IMR-90 (cell line): ENCODE measurements at regions not wholly inside any gene's neighbourhood (a gene's known extent, or its start where the extent isn't known, plus 50 kb on each side); places are given as distances from the start of the nearest gene placed in this dataset.

Experiments
- ATAC-seq: fragments of 200-7000 bp; cut with Tn5 transposase; 2 replicates; pipeline ENCODE4 v1.9.1; 2020; ENCODE audit warnings: low read depth, mild to moderate bottlenecking, moderate library complexity
- BruUV-seq: library from RNA; stranded (reverse); fragments of 400-500 nt; replicated peaks from 2 replicates; lab custom pipeline; 2021; lab: Mats Ljungman, UMichigan
- CTCF ChIA-PET: fragments of 300-600 bp; formaldehyde crosslinking; extraction: SDS; loops from one replicate; lab custom pipeline; 2021; ENCODE audit warnings: antibody characterized with exemption; lab: Yijun Ruan, JAX
- POLR2A ChIA-PET: fragments of 300-600 bp; sonication (Branson Sonifier 250); formaldehyde crosslinking; loops from one replicate; lab custom pipeline; 2022; ENCODE audit warnings: antibody characterized with exemption; ENCODE audit not compliant: unreplicated experiment; lab: Charles Lee
- DNase-seq: peaks from one replicate; pipeline ENCODE4 v3.0.0; 2013
- H2AFZ ChIP-seq: replicated peaks from 2 replicates; pipeline ENCODE3; 2013; ENCODE audit warnings: low read length, mild to moderate bottlenecking; ENCODE audit not compliant: poor library complexity
- H2AK5ac ChIP-seq: 2 replicates; pipeline ENCODE4 v1.6.1; 2013; ENCODE audit warnings: low read depth, low read length, inconsistent platforms
- H2AK9ac ChIP-seq: replicated peaks from 2 replicates; pipeline ENCODE3; 2013; ENCODE audit warnings: mild to moderate bottlenecking, low read depth, low read length, moderate library complexity; ENCODE audit not compliant: poor library complexity
- H2BK120ac ChIP-seq: 2 replicates; pipeline ENCODE4 v1.6.1; 2013; ENCODE audit warnings: low read depth, low read length, inconsistent platforms
- H2BK15ac ChIP-seq: 3 replicates; pipeline ENCODE4 v1.6.1; 2013; ENCODE audit warnings: low read depth, low read length, inconsistent platforms
- H2BK20ac ChIP-seq: 2 replicates; pipeline ENCODE4 v1.6.1; 2013; ENCODE audit warnings: low read depth, mild to moderate bottlenecking, inconsistent platforms, low read length, moderate library complexity
- H2BK5ac ChIP-seq: 2 replicates; pipeline ENCODE4 v1.6.1; 2013; ENCODE audit warnings: mild to moderate bottlenecking, low read depth, low read length, inconsistent platforms; ENCODE audit not compliant: poor library complexity, severe bottlenecking
- H3K14ac ChIP-seq: replicated peaks from 2 replicates; pipeline ENCODE4 v1.6.1; 2013; ENCODE audit warnings: low read depth, low read length, inconsistent platforms
- H3K18ac ChIP-seq: 2 replicates; pipeline ENCODE4 v1.6.1; 2013; ENCODE audit warnings: low read depth, low read length, control low read depth
- H3K23ac ChIP-seq: 2 replicates; pipeline ENCODE4 v1.6.1; 2013; ENCODE audit warnings: low read depth, low read length, inconsistent platforms
- H3K27ac ChIP-seq: 2 replicates; pipeline ENCODE4 v1.5.1; 2013; ENCODE audit warnings: mild to moderate bottlenecking, control low read depth, low read length; ENCODE audit not compliant: insufficient read depth
- H3K27me3 ChIP-seq: 2 replicates; pipeline ENCODE4 v1.6.1; 2013; ENCODE audit warnings: low read length; ENCODE audit not compliant: control insufficient read depth, insufficient read depth
- H3K36me3 ChIP-seq: 2 replicates; pipeline ENCODE4 v1.6.1; 2013; ENCODE audit warnings: low read length, mixed read lengths; ENCODE audit not compliant: control insufficient read depth, insufficient read depth
- H3K4ac ChIP-seq: 2 replicates; pipeline ENCODE4 v1.6.1; 2013; ENCODE audit warnings: low read depth, low read length, inconsistent platforms
- H3K4me1 ChIP-seq: 2 replicates; pipeline ENCODE4 v1.6.1; 2013; ENCODE audit warnings: low read length, mixed read lengths; ENCODE audit not compliant: control insufficient read depth, insufficient read depth
- H3K4me2 ChIP-seq: 2 replicates; pipeline ENCODE4 v1.6.1; 2013; ENCODE audit warnings: low read depth, mild to moderate bottlenecking, control low read depth, low read length, moderate library complexity
- H3K4me3 ChIP-seq: 2 replicates; pipeline ENCODE4 v1.5.1; 2013; ENCODE audit warnings: low read depth, mild to moderate bottlenecking, control low read depth, low read length, moderate library complexity; ENCODE audit not compliant: insufficient read depth
- H3K56ac ChIP-seq: 2 replicates; pipeline ENCODE4 v1.6.1; 2013; ENCODE audit warnings: low read length, inconsistent platforms; ENCODE audit not compliant: insufficient read depth; ENCODE audit errors: extremely low read depth
- H3K79me1 ChIP-seq, 2 experiments: 2 replicates each; pipeline ENCODE4 v1.6.1; 2013; ENCODE audit warnings: low read length in 2 of 2, inconsistent platforms in 1 of 2, low read depth in 1 of 2
- H3K9ac ChIP-seq: 2 replicates; pipeline ENCODE4 v1.6.1; 2013; ENCODE audit warnings: low read depth, low read length, control low read depth
- H3K9me1 ChIP-seq: 2 replicates; pipeline ENCODE4 v1.6.1; 2013; ENCODE audit warnings: low read length, inconsistent platforms; ENCODE audit not compliant: insufficient read depth
- H3K9me3 ChIP-seq: 2 replicates; pipeline ENCODE4 v1.6.1; 2013; ENCODE audit warnings: low read length; ENCODE audit not compliant: control insufficient read depth, insufficient read depth
- H4K20me1 ChIP-seq: 2 replicates; pipeline ENCODE4 v1.6.1; 2013; ENCODE audit warnings: low read length, inconsistent platforms; ENCODE audit not compliant: insufficient read depth
- H4K5ac ChIP-seq: 2 replicates; pipeline ENCODE4 v1.6.1; 2013; ENCODE audit warnings: mild to moderate bottlenecking, low read depth, low read length, control low read depth
- H4K8ac ChIP-seq, 2 experiments: 2 replicates each; pipeline ENCODE4 v1.6.1; 2013; ENCODE audit warnings: low read depth in 2 of 2, low read length in 2 of 2, control low read depth in 1 of 2, inconsistent platforms in 1 of 2
- H4K91ac ChIP-seq: 2 replicates; pipeline ENCODE4 v1.6.1; 2013; ENCODE audit warnings: low read depth, low read length, inconsistent platforms; ENCODE audit not compliant: insufficient read depth
- CHD1 ChIP-seq: IDR thresholded peaks from 2 replicates; pipeline ENCODE4 v1.6.1; 2012; ENCODE audit warnings: low read depth, low read length, improper control_type of control experiment
- CTCF ChIP-seq: conservative IDR thresholded peaks from 2 replicates; pipeline ENCODE4 v1.5.1; 2012; ENCODE audit warnings: mild to moderate bottlenecking, low read depth, low read length, improper control_type of control experiment
- MAFK ChIP-seq: IDR thresholded peaks from 2 replicates; pipeline ENCODE4 v1.6.1; 2012; ENCODE audit warnings: low read depth, low read length, improper control_type of control experiment
- MAZ ChIP-seq: IDR thresholded peaks from 2 replicates; pipeline ENCODE4 v1.6.1; 2012; ENCODE audit warnings: low read depth, mild to moderate bottlenecking, low read length, improper control_type of control experiment, moderate library complexity, borderline replicate concordance
- MXI1 ChIP-seq: IDR thresholded peaks from 2 replicates; pipeline ENCODE4 v1.6.1; 2012; ENCODE audit warnings: low read depth, mild to moderate bottlenecking, low read length, moderate library complexity, borderline replicate concordance
- NFE2L2 ChIP-seq: fragments of 150-350 bp; IDR thresholded peaks from 2 replicates; pipeline ENCODE4 v1.6.1; 2016; ENCODE audit warnings: low read depth, mild to moderate bottlenecking, low read length
- POLR2A ChIP-seq: IDR thresholded peaks from 2 replicates; pipeline ENCODE4 v1.6.1; 2012; ENCODE audit warnings: mild to moderate bottlenecking, low read depth, low read length
- RAD21 ChIP-seq: IDR thresholded peaks from 2 replicates; pipeline ENCODE4 v1.6.1; 2012; ENCODE audit warnings: low read length, improper control_type of control experiment
- RCOR1 ChIP-seq: IDR thresholded peaks from 2 replicates; pipeline ENCODE4 v1.6.1; 2012; ENCODE audit warnings: mild to moderate bottlenecking, low read length, improper control_type of control experiment; ENCODE audit not compliant: insufficient replicate concordance
- RFX5 ChIP-seq: IDR thresholded peaks from 2 replicates; pipeline ENCODE4 v1.8.0; 2012; ENCODE audit warnings: low read depth, mild to moderate bottlenecking, low read length, moderate library complexity
- SMC3 ChIP-seq: fragments of 150-350 bp; IDR thresholded peaks from 2 replicates; pipeline ENCODE4 v1.6.1; 2016; ENCODE audit warnings: low read depth, mild to moderate bottlenecking, antibody characterized with exemption, low read length, moderate library complexity
- WGBS, 2 experiments: methylation state at CpG; one replicate each; pipeline versions ENCODE4 v1.1.5 to v1.1.7; 2013; ENCODE audit warnings: missing lambda C conversion rate in 2 of 2; ENCODE audit not compliant: insufficient read length in 1 of 2; ENCODE audit errors: extremely low coverage in 2 of 2; 5-methylcytosine and 5-hydroxymethylcytosine counted together
- dilution Hi-C: fragments of 300-500 bp; cut with HindIII; formaldehyde crosslinking; loops from one replicate; pipeline ENCODE4 v1.14.3; 2018; ENCODE audit warnings: low sequenced_read_pairs; ENCODE audit not compliant: unreplicated experiment
- in situ Hi-C: fragments of 300-500 bp; cut with MboI; formaldehyde crosslinking; loops from 3 replicates; pipeline ENCODE4 v1.14.3; 2019; ENCODE audit warnings: low sequenced_read_pairs, inconsistent platforms, mixed read lengths
- intact Hi-C: fragments of 100-400 bp; cut with micrococcal nuclease; formaldehyde crosslinking; loops from 2 replicates; pipeline ENCODE4 v1.10.0; 2022

DNA sequence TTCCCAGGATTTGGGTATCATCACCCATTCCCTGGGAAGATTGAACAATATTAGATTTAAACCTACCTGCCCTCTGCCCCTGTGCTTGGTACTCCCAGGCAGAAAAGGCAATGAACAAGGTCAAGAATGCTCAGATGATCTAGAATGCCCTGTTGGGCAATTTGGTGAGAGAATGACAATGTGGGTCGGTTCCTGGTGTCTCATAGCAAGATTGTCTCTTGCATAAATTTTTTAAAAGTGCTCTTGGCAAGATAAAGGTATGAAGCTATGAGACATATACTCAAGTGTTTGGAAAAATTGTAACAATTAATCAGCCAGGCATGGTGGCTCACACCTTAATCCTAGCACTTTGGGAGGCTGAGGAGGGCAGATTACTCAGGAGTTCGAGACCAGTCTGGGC lies 86.0 kb upstream of the OTX2 start:
- H2BK120ac ChIP-seq, result no peak overlapping the region
- CTCF ChIA-PET, result no interaction called here
- no peak overlapping the region for H4K8ac ChIP-seq
- BruUV-seq, result no TSS peak
- no peaks in the 10 kb centered on the region for H3K79me1 ChIP-seq
- no peaks in the 10 kb centered on the region for H3K4me1 ChIP-seq
- no peaks in the 10 kb centered on the region for H3K9me3 ChIP-seq
- POLR2A ChIA-PET, result no interaction called here
- dilution Hi-C loops, result no loop called here
- ATAC-seq, result no peak
- no peak overlapping the region for H3K27ac ChIP-seq
- H3K23ac ChIP-seq, result no peak overlapping the region
- no peak overlapping the region for H2AK9ac ChIP-seq
- H4K20me1 ChIP-seq, result no peaks in the 10 kb centered on the region
- no peak overlapping the region for H3K4me3 ChIP-seq
- H3K9ac ChIP-seq, result no peak overlapping the region
- in situ Hi-C loops, result no loop called here
- H2BK20ac ChIP-seq, result no peak overlapping the region
- H2BK15ac ChIP-seq, result no peak overlapping the region
- intact Hi-C loops, result no loop called here
- H3K56ac ChIP-seq, result no peak overlapping the region
- WGBS, 2 experiments, result no CpG with 5 or more reads among the region's 2 CpGs
- no peaks in the 10 kb centered on the region for H3K27me3 ChIP-seq
- no peak overlapping the region for H3K4me2 ChIP-seq
- no peak overlapping the region for H3K14ac ChIP-seq
- no peak for DNase-seq
- H2BK5ac ChIP-seq, result no peak overlapping the region
- no peak overlapping the region for H4K91ac ChIP-seq
- H2AK5ac ChIP-seq, result no peak overlapping the region
- no peak overlapping the region for H4K5ac ChIP-seq
- no peak overlapping the region for H3K4ac ChIP-seq
- no peaks in the 10 kb centered on the region for H3K9me1 ChIP-seq
- H3K36me3 ChIP-seq, result no peaks in the 10 kb centered on the region
- no peak overlapping the region for H3K18ac ChIP-seq
- H2AFZ ChIP-seq, result no peak overlapping the region
- TF ChIP-seq CTCF, result no peak
- no peak for TF ChIP-seq MXI1
- no peak for TF ChIP-seq MAZ
- TF ChIP-seq CHD1, result no peak
- no peak for TF ChIP-seq MAFK
- no peak for TF ChIP-seq RCOR1
- no peak for TF ChIP-seq RAD21
- TF ChIP-seq RFX5, result no peak
- TF ChIP-seq POLR2A, result no peak
- TF ChIP-seq NFE2L2, result no peak
- TF ChIP-seq SMC3, result no peak
